ENCODE measurements at regions not wholly inside any gene's neighbourhood (a gene's known extent, or its start where the extent isn't known, plus 50 kb on each side); places are given as distances from the start of the nearest gene placed in this dataset.
"Not testable (repeated sequence)": the region's sequence is repeated elsewhere in the genome, so short reads cannot be mapped to it uniquely, and the experiment has no call there.

- DNase-seq (ENCODE audit: low read depth): no peak
Observed at GRCh38 chr12:126903027-126903876, 1363.7 kb upstream of the TMEM132C start.

- no peak for DNase-seq (ENCODE audit: low read depth)
Observed at GRCh38 chr12:126905752-126906151, 1361.2 kb upstream of the TMEM132C start.

GRCh38 chr12:126907900-126908764, 1358.8 kb upstream of the TMEM132C start:
- no peak for DNase-seq (ENCODE audit: low read depth)

- no peak for DNase-seq (ENCODE audit: low read depth)
Observed at GRCh38 chr12:126908765-126909142, 1358.2 kb upstream of the TMEM132C start.

- no peak for DNase-seq (ENCODE audit: low read depth)
Observed at GRCh38 chr12:126910570-126910969, 1356.4 kb upstream of the TMEM132C start.

- no peak for DNase-seq (ENCODE audit: low read depth)
Observed at GRCh38 chr12:126912111-126912510, 1354.9 kb upstream of the TMEM132C start.

GRCh38 chr12:126914170-126914793, 1352.7 kb upstream of the TMEM132C start:
- no peak for DNase-seq (ENCODE audit: low read depth)

GRCh38 chr12:126915309-126915708, 1351.7 kb upstream of the TMEM132C start:
- DNase-seq (ENCODE audit: low read depth): no peak

- DNase-seq (ENCODE audit: low read depth): no peak
Observed at GRCh38 chr12:126926023-126926594, 1340.9 kb upstream of the TMEM132C start.

GRCh38 chr12:126930234-126930633, 1336.7 kb upstream of the TMEM132C start:
- DNase-seq (ENCODE audit: low read depth): no peak

- DNase-seq (ENCODE audit: low read depth): no peak
Observed at GRCh38 chr12:126932156-126932555, 1334.8 kb upstream of the TMEM132C start.

- DNase-seq (ENCODE audit: low read depth): no peak
Observed at GRCh38 chr12:126935435-126935834, 1331.5 kb upstream of the TMEM132C start.

- DNase-seq (ENCODE audit: low read depth): no peak
Observed at GRCh38 chr12:126936181-126936851, 1330.7 kb upstream of the TMEM132C start.

GRCh38 chr12:126937431-126937830, 1329.5 kb upstream of the TMEM132C start:
- DNase-seq (ENCODE audit: low read depth): no peak

GRCh38 chr12:126944684-126945083, 1322.3 kb upstream of the TMEM132C start:
- no peak for DNase-seq (ENCODE audit: low read depth)

GRCh38 chr12:126946958-126947357, 1320.0 kb upstream of the TMEM132C start:
- not testable (repeated sequence) for DNase-seq (ENCODE audit: low read depth)

- no peak for DNase-seq (ENCODE audit: low read depth)
Observed at GRCh38 chr12:126949558-126949957, 1317.4 kb upstream of the TMEM132C start.

GRCh38 chr12:126950266-126950665, 1316.7 kb upstream of the TMEM132C start:
- DNase-seq (ENCODE audit: low read depth): no peak

- DNase-seq (ENCODE audit: low read depth): no peak
Observed at GRCh38 chr12:126952096-126953007, 1314.6 kb upstream of the TMEM132C start.

- no peak for DNase-seq (ENCODE audit: low read depth)
Observed at GRCh38 chr12:126953365-126953889, 1313.5 kb upstream of the TMEM132C start.
